SK-N-MC (cell line): ENCODE measurements at regions not wholly inside any gene's neighbourhood (a gene's known extent, or its start where the extent isn't known, plus 50 kb on each side); places are given as distances from the start of the nearest gene placed in this dataset.

ENCODE experiments used
- DNase-seq: peaks from one replicate; pipeline ENCODE4 v3.0.0-alpha.2; 2011; ENCODE audit warnings: low read depth, low spot score
- H3K27ac ChIP-seq: fragments of 200-600 bp; sonication (generic); 2 replicates; pipeline ENCODE4 v1.5.1; 2016; ENCODE audit warnings: mixed run types
- H3K36me3 ChIP-seq: fragments of 200-600 bp; sonication (generic); 2 replicates; pipeline ENCODE4 v1.6.1; 2017; ENCODE audit warnings: antibody characterized with exemption, low read length, mixed read lengths; ENCODE audit not compliant: insufficient read depth
- H3K4me3 ChIP-seq: fragments of 200-600 bp; sonication (generic); 2 replicates; pipeline ENCODE4 v1.5.1; 2016
- H3K9ac ChIP-seq: fragments of 200-600 bp; sonication (generic); 2 replicates; pipeline ENCODE4 v1.8.0; 2017; ENCODE audit warnings: mixed run types, mixed read lengths; ENCODE audit not compliant: insufficient read length
- H3K9me3 ChIP-seq: fragments of 200-600 bp; sonication (generic); 2 replicates; pipeline ENCODE4 v1.6.1; 2017; ENCODE audit warnings: low read depth, mild to moderate bottlenecking, antibody characterized with exemption, low read length, moderate library complexity, mixed read lengths
- EZH2 ChIP-seq: fragments of 200-600 bp; sonication (generic); IDR thresholded peaks from one replicate; pipeline ENCODE4 v1.6.1; 2017; ENCODE audit warnings: antibody characterized with exemption
- FOXP2 ChIP-seq: optimal IDR thresholded peaks from 2 replicates; pipeline ENCODE3; 2011; ENCODE audit warnings: mild to moderate bottlenecking, moderate library complexity; ENCODE audit not compliant: insufficient read depth; ENCODE audit errors: extremely low read length, control extremely low read depth
- POLR2AphosphoS5 ChIP-seq: IDR thresholded peaks from 2 replicates; pipeline ENCODE4 v1.6.1; 2012; ENCODE audit warnings: mild to moderate bottlenecking, low read depth, low read length, borderline replicate concordance

GRCh38 chr10:128833671-128834070 is 633.4 kb upstream of the MGMT start:
- DNase-seq = no peak
- Histone ChIP-seq H3K9ac (no peak overlapping the region), H3K4me3 (no peak overlapping the region), H3K36me3 (no peaks in the 10 kb centered on the region), H3K9me3 (no peaks in the 10 kb centered on the region), H3K27ac (no peak overlapping the region)
- TF ChIP-seq FOXP2 (no peak), EZH2 (no peak), POLR2AphosphoS5 (no peak)

GRCh38 chr10:128835361-128835760 is 631.7 kb upstream of the MGMT start:
- no peak overlapping the region for H3K9ac ChIP-seq
- no peaks in the 10 kb centered on the region for H3K9me3 ChIP-seq
- TF ChIP-seq FOXP2 (no peak), EZH2 (no peak), POLR2AphosphoS5 (no peak)
- H3K27ac ChIP-seq = no peak overlapping the region
- H3K4me3 ChIP-seq = no peak overlapping the region
- H3K36me3 ChIP-seq = no peaks in the 10 kb centered on the region
- no peak for DNase-seq

GRCh38 chr10:128837478-128837877 is 629.6 kb upstream of the MGMT start:
- TF ChIP-seq FOXP2 = no peak
- TF ChIP-seq EZH2 = no peak
- TF ChIP-seq POLR2AphosphoS5 = no peak
- Histone ChIP-seq H3K36me3 (no peaks in the 10 kb centered on the region), H3K9ac (no peak overlapping the region), H3K27ac (no peak overlapping the region), H3K4me3 (no peak overlapping the region), H3K9me3 (no peaks in the 10 kb centered on the region)
- no peak for DNase-seq

GRCh38 chr10:128839134-128839533 is 627.9 kb upstream of the MGMT start:
- Histone ChIP-seq H3K36me3 (no peaks in the 10 kb centered on the region), H3K9ac (no peak overlapping the region), H3K9me3 (no peaks in the 10 kb centered on the region), H3K27ac (no peak overlapping the region), H3K4me3 (no peak overlapping the region)
- TF ChIP-seq EZH2 (no peak), FOXP2 (no peak), POLR2AphosphoS5 (no peak)
- no peak for DNase-seq

GRCh38 chr10:128839701-128840100 is 627.3 kb upstream of the MGMT start:
- DNase-seq = no peak
- TF ChIP-seq POLR2AphosphoS5 = no peak
- no peak for TF ChIP-seq FOXP2
- TF ChIP-seq EZH2 = no peak
- Histone ChIP-seq H3K36me3 (no peaks in the 10 kb centered on the region), H3K9me3 (no peaks in the 10 kb centered on the region), H3K4me3 (no peak overlapping the region), H3K9ac (no peak overlapping the region), H3K27ac (no peak overlapping the region)

- H3K36me3 ChIP-seq = no peaks in the 10 kb centered on the region
- DNase-seq = peak; percentile 8
- H3K9me3 ChIP-seq = no peaks in the 10 kb centered on the region
- H3K4me3 ChIP-seq = 0 out of 2 replicates have a peak overlapping the region, but pooled peaks have one; percentile 15
- H3K27ac ChIP-seq = no peak overlapping the region
- TF ChIP-seq EZH2 (no peak), POLR2AphosphoS5 (no peak), FOXP2 (no peak)
- H3K9ac ChIP-seq = no peak overlapping the region
Observed at GRCh38 chr10:128843972-128844371, 623.1 kb upstream of the MGMT start.

- DNase-seq = no peak
- H3K9me3 ChIP-seq = no peaks in the 10 kb centered on the region
- H3K27ac ChIP-seq = no peak overlapping the region
- H3K36me3 ChIP-seq = no peaks in the 10 kb centered on the region
- TF ChIP-seq EZH2 = no peak
- no peak for TF ChIP-seq FOXP2
- no peak for TF ChIP-seq POLR2AphosphoS5
- H3K9ac ChIP-seq = no peak overlapping the region
- H3K4me3 ChIP-seq = no peak overlapping the region
Observed at GRCh38 chr10:128846927-128847326, 620.1 kb upstream of the MGMT start.

- no peak overlapping the region for H3K4me3 ChIP-seq
- TF ChIP-seq EZH2 (no peak), POLR2AphosphoS5 (no peak), FOXP2 (no peak)
- no peaks in the 10 kb centered on the region for H3K36me3 ChIP-seq
- no peak for DNase-seq
- H3K27ac ChIP-seq = no peak overlapping the region
- no peak overlapping the region for H3K9ac ChIP-seq
- H3K9me3 ChIP-seq = no peaks in the 10 kb centered on the region
Observed at GRCh38 chr10:128848810-128849209, 618.2 kb upstream of the MGMT start.

GRCh38 chr10:128850647-128851046 is 616.4 kb upstream of the MGMT start:
- TF ChIP-seq EZH2 = no peak
- no peak for TF ChIP-seq FOXP2
- TF ChIP-seq POLR2AphosphoS5 = no peak
- no peak overlapping the region for H3K9ac ChIP-seq

More at GRCh38 chr10:128850647-128851046, 616.4 kb upstream of the MGMT start:
- no peak for DNase-seq
- Histone ChIP-seq H3K27ac (no peak overlapping the region), H3K9me3 (no peaks in the 10 kb centered on the region), H3K4me3 (no peak overlapping the region), H3K36me3 (no peaks in the 10 kb centered on the region)
